Right lobe of liver (tissue), 4 donors: ENCODE measurements at regions not wholly inside any gene's neighbourhood (a gene's known extent, or its start where the extent isn't known, plus 50 kb on each side); places are given as distances from the start of the nearest gene placed in this dataset.

Experiments
- CTCF ChIP-seq, 4 donors: fragments of 200-600 bp in 3 of 4; fragments of 450-650 bp in 1 of 4; IDR thresholded peaks; one replicate each; pipeline versions ENCODE4 v1.5.1 to v1.8.0; 2016 to 2022; ENCODE audit warnings: antibody characterized with exemption in 4 of 4, mild to moderate bottlenecking in 2 of 4
- POLR2A ChIP-seq: fragments of 450-650 bp; IDR thresholded peaks from one replicate; pipeline ENCODE4 v1.6.1; 2017; ENCODE audit warnings: antibody characterized with exemption, mild to moderate bottlenecking
- donor health status: DM: no; HTN: no; CAD: no.
- donor health status: DM: no; HTN: no; CAD: no.
- donor health status: DM: no; HTN: yes; CAD: no.

- TF ChIP-seq CTCF (IDR thresholded peaks at IDR 0.05) (no peak), POLR2A (no peak)
Measured at GRCh38 chr3:26346497-26346896, 276.1 kb upstream of the LRRC3B start.
